Muscle of leg (tissue), 3 donors: ENCODE measurements at regions not wholly inside any gene's neighbourhood (a gene's known extent, or its start where the extent isn't known, plus 50 kb on each side); places are given as distances from the start of the nearest gene placed in this dataset.

Source experiments
- DNase-seq: peaks from one replicate; pipeline ENCODE4 v3.0.0; 2013
- H3K27ac ChIP-seq: one replicate; pipeline ENCODE4 v1.5.1; 2013; ENCODE audit warnings: mild to moderate bottlenecking, low read length, control low read depth
- H3K27me3 ChIP-seq: one replicate; pipeline ENCODE4 v1.6.1; 2013; ENCODE audit warnings: low read length; ENCODE audit not compliant: control insufficient read depth, insufficient read depth
- H3K36me3 ChIP-seq: one replicate; pipeline ENCODE4 v1.6.1; 2013; ENCODE audit warnings: low read length; ENCODE audit not compliant: control insufficient read depth, insufficient read depth
- H3K4me1 ChIP-seq: one replicate; pipeline ENCODE4 v1.6.1; 2013; ENCODE audit warnings: low read length; ENCODE audit not compliant: control insufficient read depth, insufficient read depth
- H3K4me3 ChIP-seq: one replicate; pipeline ENCODE4 v1.5.1; 2013; ENCODE audit warnings: low read length, control low read depth
- H3K9me3 ChIP-seq: replicated peaks from 2 replicates; pipeline ENCODE4 v1.6.1; 2013; ENCODE audit warnings: low read depth, low read length; ENCODE audit not compliant: control insufficient read depth
- WGBS: methylation state at CpG from one replicate; pipeline ENCODE4 v1.1.5; 2013; ENCODE audit warnings: missing lambda C conversion rate; ENCODE audit not compliant: insufficient coverage; 5-methylcytosine and 5-hydroxymethylcytosine counted together

- Histone ChIP-seq H3K4me3 (no peak overlapping the region), H3K4me1 (no peaks in the 10 kb centered on the region), H3K36me3 (no peaks in the 10 kb centered on the region), H3K27ac (no peak overlapping the region), H3K27me3 (no peaks in the 10 kb centered on the region), H3K9me3 (no peaks in the 10 kb centered on the region)
- DNase-seq, result no peak
Observed at GRCh38 chr2:58308435-58308834, 67.3 kb upstream of the FANCL start.

GRCh38 chr2:58304843-58305242 is 63.7 kb upstream of the FANCL start:
- no peak for DNase-seq
- no peaks in the 10 kb centered on the region for H3K9me3 ChIP-seq
- H3K4me1 ChIP-seq, result no peaks in the 10 kb centered on the region
- no peaks in the 10 kb centered on the region for H3K36me3 ChIP-seq
- H3K27me3 ChIP-seq, result no peaks in the 10 kb centered on the region
- H3K27ac ChIP-seq, result no peak overlapping the region
- H3K4me3 ChIP-seq, result no peak overlapping the region

DNA sequence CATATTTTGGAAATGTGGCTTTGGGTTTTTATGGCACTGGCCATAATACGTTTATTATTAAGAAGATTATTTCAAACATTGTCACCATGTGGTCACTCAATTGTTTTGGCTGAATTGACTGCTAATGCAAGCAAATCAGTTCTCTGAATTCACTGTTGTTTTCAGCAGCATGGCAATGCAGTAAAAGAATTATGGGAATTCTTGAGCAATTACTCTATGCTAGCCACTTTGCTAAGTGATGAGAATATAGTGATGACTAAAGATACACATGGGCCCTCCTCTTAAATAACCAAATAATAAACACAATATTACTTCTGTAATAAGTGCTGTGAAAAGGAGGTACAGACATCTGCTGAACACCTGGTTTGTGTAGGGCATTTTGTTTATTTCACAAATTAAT is 58.0 kb upstream of the FANCL start:
- H3K36me3 ChIP-seq, result no peaks in the 10 kb centered on the region
- H3K4me1 ChIP-seq, result no peaks in the 10 kb centered on the region
- H3K4me3 ChIP-seq, result no peak overlapping the region
- no peaks in the 10 kb centered on the region for H3K27me3 ChIP-seq
- no peak overlapping the region for H3K27ac ChIP-seq
- WGBS, result no CpG with 5 or more reads among the region's 1 CpG
- no peaks in the 10 kb centered on the region for H3K9me3 ChIP-seq
- no peak for DNase-seq

DNA sequence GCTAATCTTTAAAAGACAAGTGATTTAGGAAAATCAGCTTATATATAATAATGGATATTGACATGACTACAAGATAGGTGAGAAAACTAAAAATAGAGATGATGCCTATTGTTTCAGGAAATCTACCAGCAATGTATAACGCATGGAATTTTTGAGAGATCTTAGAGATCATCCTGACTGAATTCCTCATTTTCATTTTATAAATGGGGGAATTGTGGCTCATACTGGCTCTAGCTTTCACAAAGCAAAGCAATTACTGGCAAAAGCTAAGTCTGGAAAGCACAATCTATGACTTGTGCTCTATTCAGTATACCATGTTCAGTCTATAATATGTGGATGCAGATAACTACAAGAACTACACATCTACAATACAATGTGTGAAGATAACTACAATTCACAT is 51.9 kb upstream of the FANCL start:
- no peak overlapping the region for H3K4me3 ChIP-seq
- WGBS, result no CpG with 5 or more reads among the region's 1 CpG
- no peak overlapping the region for H3K27ac ChIP-seq
- H3K27me3 ChIP-seq, result no peaks in the 10 kb centered on the region
- DNase-seq, result no peak
- H3K36me3 ChIP-seq, result no peaks in the 10 kb centered on the region
- no peaks in the 10 kb centered on the region for H3K9me3 ChIP-seq
- H3K4me1 ChIP-seq, result no peaks in the 10 kb centered on the region

DNA sequence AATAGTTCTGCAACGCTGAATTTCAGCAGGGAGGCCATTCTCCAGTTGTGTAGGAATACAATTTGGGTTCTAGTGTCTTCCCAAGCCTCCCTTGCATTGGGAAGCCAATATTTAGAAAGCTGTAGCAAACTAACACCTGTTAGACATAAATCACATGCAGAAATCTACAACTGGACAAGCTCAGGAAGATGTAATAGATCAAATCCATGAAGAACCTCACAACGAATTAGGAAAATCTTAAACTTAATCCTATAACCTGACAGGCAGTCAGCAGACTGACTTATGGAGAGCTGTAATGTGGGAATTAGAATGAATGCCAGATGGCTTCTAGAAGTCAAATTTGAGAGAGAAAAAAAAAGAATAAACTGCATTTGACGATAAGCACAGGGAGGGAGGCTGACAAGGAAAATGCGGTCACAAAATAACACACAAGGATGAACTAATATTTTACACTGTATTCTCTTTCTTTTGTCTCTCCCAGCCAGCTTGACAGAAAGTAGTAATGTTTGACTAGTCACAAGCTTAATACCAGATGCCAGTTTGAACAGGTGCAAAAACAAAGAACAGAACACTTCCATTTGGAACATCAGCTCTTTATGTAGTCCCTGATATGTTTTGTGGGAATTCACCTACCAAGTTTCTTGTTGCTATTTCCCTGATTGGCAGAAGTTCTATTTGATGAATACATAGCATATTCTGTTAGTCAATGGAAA is 50.8 kb upstream of the FANCL start:
- WGBS, result 20% methylated on average over 1 of the region's 4 CpGs
- no peak overlapping the region for H3K4me3 ChIP-seq
- peak; percentile 7 for DNase-seq
- no peaks in the 10 kb centered on the region for H3K9me3 ChIP-seq
- no peak overlapping the region for H3K27ac ChIP-seq
- no peaks in the 10 kb centered on the region for H3K27me3 ChIP-seq
- no peaks in the 10 kb centered on the region for H3K36me3 ChIP-seq
- no peaks in the 10 kb centered on the region for H3K4me1 ChIP-seq
